ENCODE measurements at regions not wholly inside any gene's neighbourhood (a gene's known extent, or its start where the extent isn't known, plus 50 kb on each side); places are given as distances from the start of the nearest gene placed in this dataset.

DNA sequence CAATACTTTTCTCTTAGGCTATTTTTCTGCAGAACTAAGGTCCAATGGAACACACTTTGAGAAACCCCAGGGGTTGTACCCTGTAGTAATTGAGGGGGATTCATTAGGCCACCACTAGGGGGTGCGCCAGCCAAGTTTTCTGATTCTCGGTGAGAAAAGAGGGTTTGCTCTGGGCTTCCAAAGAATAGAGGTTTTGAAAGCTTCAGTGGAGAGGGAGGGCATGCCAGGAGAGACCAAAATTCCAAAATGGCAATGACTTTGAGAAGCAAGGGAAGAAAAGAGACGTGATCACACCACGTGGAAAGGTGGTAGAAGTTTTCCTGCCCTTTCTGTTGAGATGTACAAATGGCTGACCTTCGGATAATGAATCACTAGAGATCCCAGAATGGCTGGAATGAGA, 323.3 kb downstream of the RPS6KC1 start:
- peak in 1 of 2 donors; percentile 6 for DNase-seq (ENCODE audit: low read depth in 2 of 2)

DNA sequence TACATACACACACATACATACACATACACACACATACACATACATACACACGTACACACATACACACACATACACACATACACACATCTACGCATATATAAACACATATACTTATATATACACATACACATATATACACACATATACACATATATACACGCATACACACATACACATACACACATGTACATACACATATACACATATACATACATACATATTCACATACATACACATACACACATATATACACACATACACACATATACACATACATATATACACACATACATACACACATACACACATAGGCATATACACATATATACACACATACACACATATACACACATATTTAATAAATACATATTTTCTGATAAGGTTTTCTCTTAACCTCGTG, 324.0 kb downstream of the RPS6KC1 start:
- DNase-seq (ENCODE audit: low read depth in 2 of 2): no peak

DNA sequence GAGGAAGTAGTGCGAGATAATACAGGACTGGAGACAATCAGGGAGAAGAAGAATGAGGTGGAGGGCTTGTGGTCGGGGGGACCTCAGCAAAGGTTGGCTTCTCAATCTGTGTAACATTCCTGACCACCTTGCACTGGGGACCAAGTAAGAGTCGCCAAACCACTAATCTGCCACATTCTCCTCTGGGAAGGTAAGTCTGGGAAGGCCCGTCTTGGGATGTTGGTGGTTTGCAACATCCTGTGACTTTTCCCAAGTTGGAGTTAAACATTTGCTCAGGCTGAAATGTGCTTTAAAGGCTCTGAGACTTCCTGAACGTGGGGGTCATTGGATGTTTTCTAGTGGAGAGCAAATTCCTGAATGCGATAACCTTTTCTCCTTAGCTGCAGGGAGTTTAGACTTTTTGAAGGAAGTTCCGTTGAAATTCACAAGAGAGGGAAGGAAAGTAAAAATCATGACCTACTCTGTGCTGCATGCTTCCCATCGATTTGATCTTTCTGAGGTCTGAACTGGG, 325.9 kb downstream of the RPS6KC1 start:
- no peak for DNase-seq (ENCODE audit: low read depth in 2 of 2)

DNA sequence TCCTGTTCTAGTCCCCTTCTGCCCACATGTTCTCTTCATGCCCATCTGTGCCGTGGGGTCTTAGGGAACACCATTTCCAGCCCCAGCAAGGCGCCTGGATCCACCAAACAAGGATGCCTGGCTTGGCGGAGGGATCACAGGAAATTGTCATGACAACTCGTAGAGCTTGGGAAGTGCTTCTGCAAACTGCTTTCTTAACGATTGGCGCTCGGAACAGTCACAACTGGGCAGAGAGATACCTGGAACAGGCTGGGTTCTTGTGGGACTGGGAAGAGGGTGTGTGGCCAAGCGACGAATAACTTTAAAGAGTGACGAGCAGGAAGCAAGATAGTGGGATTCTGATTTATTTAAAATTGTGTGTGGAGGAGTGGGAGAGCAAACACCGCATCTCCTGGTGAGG, 329.8 kb downstream of the RPS6KC1 start:
- no peak for DNase-seq (ENCODE audit: low read depth in 2 of 2)

DNA sequence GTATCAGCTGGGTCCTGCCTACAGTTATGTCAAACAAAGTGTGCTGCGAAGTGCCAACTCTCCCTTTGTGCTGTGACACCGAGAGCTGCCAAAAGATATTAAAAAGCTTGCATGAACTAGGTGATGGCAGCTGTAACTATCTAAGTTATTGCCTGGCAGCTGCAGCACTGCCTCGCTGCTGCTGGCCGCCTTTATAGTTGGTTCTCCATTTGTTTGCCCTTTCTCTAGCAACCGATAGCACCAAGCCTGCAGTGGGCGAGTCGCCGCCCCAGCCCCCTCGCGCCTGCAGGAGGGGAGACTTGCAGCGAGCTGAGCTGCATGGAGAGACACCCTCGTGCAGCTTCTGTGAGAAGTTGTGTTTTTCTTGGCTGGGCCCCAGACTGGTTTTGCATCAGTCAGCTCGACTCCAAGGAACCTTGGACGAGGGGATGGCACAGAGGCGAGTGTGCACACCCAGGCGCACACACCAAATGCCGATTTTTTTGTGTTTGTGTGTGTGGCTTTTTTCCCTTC, 330.6 kb downstream of the RPS6KC1 start:
- no peak for DNase-seq (ENCODE audit: low read depth in 2 of 2)

- no peak for DNase-seq (ENCODE audit: low read depth in 2 of 2)
Measured at GRCh38 chr1:213383465-213383864, 332.4 kb downstream of the RPS6KC1 start.

DNA sequence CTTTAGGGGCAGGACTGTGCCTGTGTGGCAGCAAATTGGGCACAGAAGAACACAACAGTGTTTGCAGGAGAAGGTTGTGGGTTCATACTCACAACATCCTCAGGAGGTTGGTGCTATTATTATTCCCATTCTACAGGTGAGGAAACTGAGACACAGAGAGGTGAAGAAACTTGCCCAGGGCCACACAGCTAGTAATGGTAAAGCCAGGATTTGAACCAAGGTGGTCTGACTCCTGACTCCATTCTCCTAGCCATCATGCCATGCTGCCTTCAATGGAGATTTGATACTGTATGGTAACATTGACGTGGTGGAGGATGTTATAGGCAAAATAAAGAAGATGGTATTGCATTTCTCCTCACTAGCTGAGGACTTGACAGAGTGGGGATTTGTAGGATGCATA, 334.2 kb downstream of the RPS6KC1 start:
- no peak for DNase-seq (ENCODE audit: low read depth in 2 of 2)

DNA sequence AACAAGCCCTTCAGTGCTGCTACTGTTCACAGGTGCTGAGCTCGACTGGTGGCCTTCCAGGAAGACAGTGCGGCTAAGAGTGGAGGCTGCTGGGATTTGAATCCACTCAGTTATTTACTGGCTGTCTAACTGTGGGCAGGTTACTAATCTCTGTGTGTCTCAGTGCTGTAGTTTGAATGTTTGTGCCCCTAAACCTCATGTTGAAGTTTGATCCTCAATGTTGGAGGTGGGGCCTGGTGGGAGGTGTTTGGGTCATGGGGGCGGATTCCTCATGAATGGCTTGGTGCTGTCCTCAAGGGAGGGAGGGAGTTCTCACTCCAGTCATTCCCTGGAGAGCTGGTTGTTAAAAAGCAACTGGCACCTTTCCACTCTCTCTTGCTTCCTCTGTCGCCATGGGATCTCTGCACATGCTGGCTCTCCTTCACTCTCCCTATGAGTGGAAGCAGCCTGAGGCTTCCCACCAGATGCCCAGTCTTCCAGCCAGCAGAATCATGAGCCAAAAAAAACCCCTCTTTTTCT, 334.8 kb downstream of the RPS6KC1 start:
- DNase-seq (ENCODE audit: low read depth in 2 of 2): no peak

DNA sequence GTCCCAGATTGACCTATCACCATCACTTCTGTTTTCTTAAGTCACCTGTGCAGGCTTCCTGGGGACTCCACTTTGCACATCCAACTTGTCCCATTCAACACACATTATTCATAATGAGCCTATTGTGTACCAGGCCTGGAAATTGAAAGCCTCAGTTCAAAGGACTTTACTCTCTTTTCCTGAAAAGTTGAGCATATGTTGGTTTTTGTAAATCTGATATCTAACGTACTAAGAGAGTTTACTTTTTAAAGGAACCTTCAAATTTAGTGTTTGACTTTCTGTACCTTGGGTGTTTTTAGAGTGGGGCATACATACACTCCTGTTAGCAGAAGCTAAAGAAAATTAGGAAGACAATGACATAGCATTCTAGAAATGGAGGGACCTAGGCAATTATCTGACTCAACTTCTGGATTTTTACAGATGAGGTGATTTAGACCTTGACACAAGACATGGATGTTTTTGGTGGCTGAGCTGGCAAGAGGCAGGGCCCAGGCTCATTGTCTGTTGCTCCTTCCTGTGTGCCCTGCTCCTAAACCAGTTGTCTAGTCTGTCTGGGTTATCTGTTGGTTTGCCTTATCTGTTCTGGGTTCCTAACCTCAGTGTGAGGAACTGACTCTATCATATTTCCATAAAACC, 336.5 kb downstream of the RPS6KC1 start:
- no peak for DNase-seq (ENCODE audit: low read depth in 2 of 2)

- no peak for DNase-seq (ENCODE audit: low read depth in 2 of 2)
Measured at GRCh38 chr1:213388199-213388598, 337.2 kb downstream of the RPS6KC1 start.

GRCh38 chr1:213389061-213389581, 338.1 kb downstream of the RPS6KC1 start:
- DNase-seq (ENCODE audit: low read depth in 2 of 2): no peak

GRCh38 chr1:213391445-213391844, 340.4 kb downstream of the RPS6KC1 start:
- no peak for DNase-seq (ENCODE audit: low read depth in 2 of 2)

GRCh38 chr1:213393860-213394259, 342.8 kb downstream of the RPS6KC1 start:
- DNase-seq (ENCODE audit: low read depth in 2 of 2): no peak

- no peak for DNase-seq (ENCODE audit: low read depth in 2 of 2)
Measured at GRCh38 chr1:213394837-213395236, 343.8 kb downstream of the RPS6KC1 start.

DNA sequence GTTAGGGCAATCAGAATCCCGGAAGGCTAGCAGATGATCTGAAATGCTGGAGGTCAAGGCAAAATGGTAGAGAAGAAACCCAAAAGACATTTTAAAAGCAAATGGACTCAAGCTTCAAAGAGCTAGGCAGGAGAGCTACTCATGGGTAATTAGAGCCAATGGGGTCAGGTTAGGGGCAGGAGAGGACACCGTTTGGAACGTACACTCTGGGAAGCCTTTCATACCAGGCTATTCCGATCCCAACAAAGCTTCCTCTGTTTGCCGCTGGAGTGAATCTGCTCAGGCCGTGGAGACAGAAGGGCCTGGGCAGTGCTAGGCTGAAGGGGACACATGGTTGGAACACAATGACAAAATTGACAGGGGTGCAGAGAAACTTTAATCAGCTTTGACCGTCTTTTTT, 346.6 kb downstream of the RPS6KC1 start:
- DNase-seq (ENCODE audit: low read depth in 2 of 2): no peak

DNA sequence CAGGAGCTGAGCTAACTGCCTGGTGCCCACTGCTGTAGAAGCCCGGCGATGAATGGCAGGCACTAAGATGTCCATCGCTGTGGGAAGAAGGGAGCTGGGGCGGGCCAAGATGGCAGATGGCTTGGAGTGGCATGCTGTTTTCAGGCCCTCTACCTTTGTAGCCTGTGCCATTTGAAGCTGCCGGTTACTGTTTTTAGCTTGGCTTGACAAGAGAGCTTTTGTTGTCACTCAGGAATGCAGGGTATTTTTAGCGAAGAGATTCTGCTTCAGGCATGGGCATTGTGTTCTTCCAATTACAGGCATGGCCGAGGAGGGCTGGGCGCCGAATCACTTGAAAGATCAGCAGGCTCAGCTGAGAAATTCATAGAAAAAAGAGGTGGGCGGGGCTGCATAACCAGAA, 348.7 kb downstream of the RPS6KC1 start:
- DNase-seq (ENCODE audit: low read depth in 2 of 2): no peak

GRCh38 chr1:213409208-213409631, 358.2 kb downstream of the RPS6KC1 start:
- no peak for DNase-seq (ENCODE audit: low read depth in 2 of 2)

- DNase-seq (ENCODE audit: low read depth in 2 of 2): no peak
Measured at GRCh38 chr1:213409971-213410370, 358.9 kb downstream of the RPS6KC1 start.

GRCh38 chr1:213414346-213414745, 363.3 kb downstream of the RPS6KC1 start:
- DNase-seq (ENCODE audit: low read depth in 2 of 2): no peak

DNA sequence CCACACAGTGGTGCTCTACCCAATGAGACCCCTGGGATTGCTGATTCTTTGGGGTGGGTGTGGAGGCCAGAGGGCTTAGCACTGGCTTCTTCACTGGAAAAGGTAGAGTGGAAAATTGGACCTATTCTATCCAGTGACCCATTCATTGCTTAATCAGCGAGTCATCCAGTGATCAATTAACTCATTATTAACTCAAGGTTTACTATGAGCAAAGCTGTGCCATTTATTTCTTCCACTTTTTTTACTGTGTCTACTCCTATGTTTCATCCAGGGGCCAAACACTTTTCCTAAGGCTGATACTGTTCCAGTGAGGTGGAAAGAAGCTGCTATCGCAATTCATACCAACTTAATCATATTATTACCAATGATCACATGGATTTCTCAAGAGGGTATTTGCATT, 363.9 kb downstream of the RPS6KC1 start:
- DNase-seq (ENCODE audit: low read depth in 2 of 2): no peak

- DNase-seq (ENCODE audit: low read depth in 2 of 2): no peak
Measured at GRCh38 chr1:213415691-213416380, 364.8 kb downstream of the RPS6KC1 start.

DNA sequence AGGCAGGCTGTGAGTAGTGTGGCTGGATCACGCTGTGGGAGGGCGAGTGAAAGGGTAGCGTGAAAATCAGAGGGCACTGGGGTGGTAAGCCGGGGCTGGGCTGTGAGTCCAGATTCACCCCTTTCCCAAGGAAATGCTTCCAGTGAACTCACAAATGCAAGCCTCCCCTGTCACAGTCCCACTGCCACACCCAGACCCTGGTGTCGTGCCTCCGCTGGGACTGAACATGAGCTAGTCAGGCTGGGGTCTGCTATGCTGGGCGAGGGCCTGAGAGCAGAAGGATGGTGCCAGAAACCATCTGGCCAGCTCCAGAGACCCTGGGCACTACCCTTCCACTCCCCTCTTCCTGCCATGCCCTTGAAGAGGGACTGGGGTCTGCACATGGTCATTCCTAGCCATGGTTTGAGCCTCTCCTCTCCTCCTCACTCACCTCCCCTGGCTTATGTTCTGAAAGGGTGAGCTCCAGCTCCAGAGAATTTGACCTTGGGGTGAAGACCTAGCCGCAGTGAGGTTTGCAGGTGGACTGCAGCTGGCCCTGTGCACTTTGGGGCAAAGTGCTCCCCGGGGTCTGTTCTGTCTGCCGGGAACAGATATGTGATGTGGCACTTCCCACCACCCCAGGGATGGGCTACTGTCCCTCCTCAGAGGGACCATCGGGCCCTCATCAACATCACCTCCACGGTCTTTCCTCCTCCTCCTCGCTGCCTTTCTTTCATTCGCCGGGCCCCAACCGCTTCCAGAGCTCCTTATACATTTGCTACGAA, 365.6 kb downstream of the RPS6KC1 start:
- DNase-seq (ENCODE audit: low read depth in 2 of 2): no peak

All from activated CD8-positive, alpha-beta memory T cell treated with anti-CD3 and anti-CD28 coated beads for 4 hours (primary cell).